Endothelial cell of umbilical vein (primary cell): ENCODE measurements at regions not wholly inside any gene's neighbourhood (a gene's known extent, or its start where the extent isn't known, plus 50 kb on each side); places are given as distances from the start of the nearest gene placed in this dataset.

Experiments
- BruUV-seq: library from RNA; stranded (reverse); fragments of 400-500 nt; replicated peaks from 2 replicates; lab custom pipeline; 2021; lab: Mats Ljungman, UMichigan
- CTCF ChIA-PET: fragments of 300-600, 350-600 bp; sonication (Branson Sonifier 250); formaldehyde crosslinking; loops from one replicate; lab custom pipeline; 2021; ENCODE audit warnings: antibody characterized with exemption, inconsistent platforms; lab: Charles Lee
- POLR2A ChIA-PET: fragments of 300-600, 350-600 bp; sonication (Branson Sonifier 250); formaldehyde crosslinking; loops from one replicate; lab custom pipeline; 2021; ENCODE audit warnings: antibody characterized with exemption, inconsistent platforms; lab: Charles Lee
- DNase-seq: peaks from one replicate; pipeline ENCODE4 v3.0.0-alpha.2; 2011; ENCODE audit warnings: low read depth, low spot score
- FAIRE-seq: peaks from 2 replicates; lab custom pipeline; 2011; peaks lifted over from hg19 to GRCh38; lab: Jason Lieb, UNC
- H2AFZ ChIP-seq: 2 replicates; pipeline ENCODE4 v1.6.0; 2012; ENCODE audit warnings: low read depth, low read length, control low read depth, inconsistent platforms
- H3K27ac ChIP-seq: 2 replicates; pipeline ENCODE4 v1.5.1; 2011; ENCODE audit warnings: low read depth, mild to moderate bottlenecking, control low read depth, low read length, moderate library complexity; ENCODE audit not compliant: insufficient read depth
- H3K27me3 ChIP-seq, 2 experiments: 2 replicates each; pipeline versions ENCODE4 v1.6.0 to v1.6.1; 2011; ENCODE audit warnings: low read length in 2 of 2, mixed read lengths in 1 of 2; ENCODE audit not compliant: control insufficient read depth in 2 of 2, insufficient read depth in 2 of 2
- H3K36me3 ChIP-seq, 2 experiments: 2 replicates in 1 of 2; 3 replicates in 1 of 2; pipeline ENCODE4 v1.5.1; 2011; ENCODE audit warnings: low read length in 2 of 2, mild to moderate bottlenecking in 1 of 2, moderate library complexity in 1 of 2; ENCODE audit not compliant: control insufficient read depth in 2 of 2, insufficient read depth in 2 of 2; ENCODE audit errors: extremely low read depth in 1 of 2
- H3K4me1 ChIP-seq: 3 replicates; pipeline ENCODE4 v1.5.1; 2011; ENCODE audit warnings: mild to moderate bottlenecking, low read length; ENCODE audit not compliant: control insufficient read depth, insufficient read depth; ENCODE audit errors: extremely low read depth
- H3K4me2 ChIP-seq: 2 replicates; pipeline ENCODE4 v1.6.1; 2011; ENCODE audit warnings: low read length, control low read depth, mixed read lengths; ENCODE audit not compliant: insufficient read depth
- H3K4me3 ChIP-seq, 3 experiments: fragments of 200-600 bp in 1 of 3; sonication (generic), shearing (Covaris generic) in 1 of 3; replicated peaks in 1 of 3; 2 replicates each; pipeline ENCODE4 v1.5.1; 2011 to 2016; ENCODE audit warnings: control low read depth in 3 of 3, low read length in 3 of 3, mild to moderate bottlenecking in 2 of 3, inconsistent platforms in 1 of 3, low read depth in 1 of 3, moderate library complexity in 1 of 3; ENCODE audit not compliant: insufficient read depth in 1 of 3
- H3K79me2 ChIP-seq: 2 replicates; pipeline ENCODE4 v1.6.0; 2012; ENCODE audit warnings: low read length, inconsistent platforms; ENCODE audit not compliant: control insufficient read depth, insufficient read depth
- H3K9ac ChIP-seq: replicated peaks from 2 replicates; pipeline ENCODE3; 2011; ENCODE audit warnings: low read length, control low read depth; ENCODE audit not compliant: insufficient read depth; ENCODE audit errors: extremely low read depth
- H3K9me1 ChIP-seq: replicated peaks from 3 replicates; pipeline ENCODE4 v1.6.0; 2011; ENCODE audit warnings: mild to moderate bottlenecking, low read length; ENCODE audit not compliant: control insufficient read depth, insufficient read depth; ENCODE audit errors: extremely low read depth
- H3K9me3 ChIP-seq: replicated peaks from 2 replicates; pipeline ENCODE4 v1.5.1; 2012; ENCODE audit warnings: low read length, inconsistent platforms; ENCODE audit not compliant: control insufficient read depth, insufficient read depth
- H4K20me1 ChIP-seq: replicated peaks from 2 replicates; pipeline ENCODE3; 2011; ENCODE audit warnings: mild to moderate bottlenecking, low read length; ENCODE audit not compliant: control insufficient read depth, insufficient read depth; ENCODE audit errors: extremely low read depth
- EZH2 ChIP-seq: IDR thresholded peaks from 2 replicates; pipeline ENCODE4 v1.6.1; 2012; ENCODE audit warnings: borderline replicate concordance, low read depth, mild to moderate bottlenecking, moderate library complexity, low read length, inconsistent platforms; ENCODE audit not compliant: severe bottlenecking
- FOS ChIP-seq: IDR thresholded peaks from 2 replicates; pipeline ENCODE4 v1.6.1; 2011; ENCODE audit warnings: mild to moderate bottlenecking, low read length, moderate library complexity, borderline replicate concordance; ENCODE audit not compliant: insufficient read depth
- GATA2 ChIP-seq: IDR thresholded peaks from 2 replicates; pipeline ENCODE4 v1.7.0; 2011; ENCODE audit warnings: low read depth, mild to moderate bottlenecking, moderate library complexity, mixed read lengths, low read length; ENCODE audit not compliant: insufficient read length, insufficient read depth
- JUN ChIP-seq: IDR thresholded peaks from 2 replicates; pipeline ENCODE4 v1.6.1; 2011; ENCODE audit warnings: borderline replicate concordance, low read depth; ENCODE audit not compliant: insufficient read length, insufficient read depth
- MYC ChIP-seq: IDR thresholded peaks from one replicate; pipeline ENCODE4 v1.6.1; 2011; ENCODE audit warnings: mild to moderate bottlenecking, low read depth, low read length
- POLR2A ChIP-seq: IDR thresholded peaks from 2 replicates; pipeline ENCODE4 v1.6.1; 2012; ENCODE audit warnings: low read depth, mild to moderate bottlenecking, control low read depth, low read length
- POLR2AphosphoS5 ChIP-seq: IDR thresholded peaks from 2 replicates; pipeline ENCODE4 v1.6.1; 2012; ENCODE audit warnings: low read depth, mild to moderate bottlenecking, control low read depth, low read length, moderate library complexity; ENCODE audit not compliant: insufficient read depth
- dilution Hi-C: fragments of 300-500 bp; cut with MboI; formaldehyde crosslinking; loops from one replicate; pipeline ENCODE4 v1.15.0; 2019; ENCODE audit warnings: low sequenced_read_pairs; ENCODE audit not compliant: extremely low pct_ligation_motif_present
- intact Hi-C: fragments of 100-400 bp; cut with micrococcal nuclease; formaldehyde crosslinking; loops from one replicate; pipeline ENCODE4 v1.10.0; 2022
- TF ChIP-seq, protein P1 (sequence below), 2 donors: IDR thresholded peaks; 1 replicate in 1 of 2; 2 replicates in 1 of 2; pipeline ENCODE4 v1.5.1; 2011; ENCODE audit warnings: low read length in 2 of 2, mild to moderate bottlenecking in 2 of 2, moderate library complexity in 2 of 2, control low read depth in 1 of 2, inconsistent platforms in 1 of 2, low read depth in 1 of 2; ENCODE audit not compliant: insufficient read depth in 1 of 2; ENCODE audit errors: extremely low read depth in 1 of 2
- TF ChIP-seq, protein P2 (sequence below): IDR thresholded peaks from 2 replicates; pipeline ENCODE4 v1.6.1; 2011; ENCODE audit not compliant: insufficient read depth, insufficient read length

DNA sequence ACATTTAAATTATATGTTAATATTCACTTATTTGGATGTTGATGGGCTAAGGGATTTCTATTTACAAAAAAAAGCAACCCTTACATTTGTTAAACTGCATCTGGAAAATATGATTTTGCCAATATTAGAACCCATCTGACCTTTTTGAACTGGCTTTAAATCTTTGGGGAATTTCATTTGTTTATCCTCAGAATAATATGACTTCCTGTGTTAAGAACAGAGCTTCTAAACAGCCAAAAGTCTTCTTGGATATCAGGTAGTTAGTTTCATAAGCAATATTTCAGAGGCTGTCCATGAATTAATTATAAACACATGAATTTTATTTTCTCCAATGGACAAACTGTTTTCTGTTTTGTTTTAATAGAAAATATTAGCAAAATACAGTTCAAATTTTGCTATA is 301.9 kb upstream of the AGTR1 start:
- H3K9me1 ChIP-seq = no peaks in the 10 kb centered on the region
- no peak overlapping the region for H3K9ac ChIP-seq
- no peaks in the 10 kb centered on the region for H3K79me2 ChIP-seq
- TF ChIP-seq EZH2 (no peak), POLR2AphosphoS5 (no peak), JUN (no peak), GATA2 (no peak), POLR2A (no peak), MYC (no peak), FOS (no peak)
- TF ChIP-seq, protein P1, sequence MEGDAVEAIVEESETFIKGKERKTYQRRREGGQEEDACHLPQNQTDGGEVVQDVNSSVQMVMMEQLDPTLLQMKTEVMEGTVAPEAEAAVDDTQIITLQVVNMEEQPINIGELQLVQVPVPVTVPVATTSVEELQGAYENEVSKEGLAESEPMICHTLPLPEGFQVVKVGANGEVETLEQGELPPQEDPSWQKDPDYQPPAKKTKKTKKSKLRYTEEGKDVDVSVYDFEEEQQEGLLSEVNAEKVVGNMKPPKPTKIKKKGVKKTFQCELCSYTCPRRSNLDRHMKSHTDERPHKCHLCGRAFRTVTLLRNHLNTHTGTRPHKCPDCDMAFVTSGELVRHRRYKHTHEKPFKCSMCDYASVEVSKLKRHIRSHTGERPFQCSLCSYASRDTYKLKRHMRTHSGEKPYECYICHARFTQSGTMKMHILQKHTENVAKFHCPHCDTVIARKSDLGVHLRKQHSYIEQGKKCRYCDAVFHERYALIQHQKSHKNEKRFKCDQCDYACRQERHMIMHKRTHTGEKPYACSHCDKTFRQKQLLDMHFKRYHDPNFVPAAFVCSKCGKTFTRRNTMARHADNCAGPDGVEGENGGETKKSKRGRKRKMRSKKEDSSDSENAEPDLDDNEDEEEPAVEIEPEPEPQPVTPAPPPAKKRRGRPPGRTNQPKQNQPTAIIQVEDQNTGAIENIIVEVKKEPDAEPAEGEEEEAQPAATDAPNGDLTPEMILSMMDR (IDR thresholded peaks at IDR 0.05; ENCODE audit: extremely low read depth in 1 of 2, insufficient read depth in 1 of 2, low read depth in 1 of 2, low read length in 2 of 2) = no peak
- TF ChIP-seq, protein P2, sequence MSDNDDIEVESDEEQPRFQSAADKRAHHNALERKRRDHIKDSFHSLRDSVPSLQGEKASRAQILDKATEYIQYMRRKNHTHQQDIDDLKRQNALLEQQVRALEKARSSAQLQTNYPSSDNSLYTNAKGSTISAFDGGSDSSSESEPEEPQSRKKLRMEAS = no peak
- no peak overlapping the region for H2AFZ ChIP-seq
- H3K9me3 ChIP-seq = no peaks in the 10 kb centered on the region
- POLR2A ChIA-PET = no interaction called here
- dilution Hi-C loops (no loop called here), intact Hi-C loops (no loop called here)
- no peaks in the 10 kb centered on the region for H4K20me1 ChIP-seq
- DNase-seq (no peak), FAIRE-seq (no peak)
- no peaks in the 10 kb centered on the region for H3K36me3 ChIP-seq
- no peaks in the 10 kb centered on the region for H3K4me1 ChIP-seq
- H3K27me3 ChIP-seq = no peaks in the 10 kb centered on the region
- BruUV-seq = no TSS peak
- CTCF ChIA-PET = no interaction called here
- no peak overlapping the region for H3K27ac ChIP-seq
- H3K4me3 ChIP-seq = no peak overlapping the region
- H3K4me2 ChIP-seq = no peak overlapping the region
